Mucosa of stomach (tissue), 1 donor: ENCODE measurements at regions not wholly inside any gene's neighbourhood (a gene's known extent, or its start where the extent isn't known, plus 50 kb on each side); places are given as distances from the start of the nearest gene placed in this dataset.

Experiments used
- H3K27me3 ChIP-seq: one replicate; pipeline ENCODE4 v1.7.0; 2013; ENCODE audit warnings: mild to moderate bottlenecking, low read length; ENCODE audit not compliant: control insufficient read depth, insufficient read depth
- H3K36me3 ChIP-seq: one replicate; pipeline ENCODE4 v1.7.0; 2013; ENCODE audit warnings: low read length; ENCODE audit not compliant: control insufficient read depth, insufficient read depth
- H3K4me1 ChIP-seq: one replicate; pipeline ENCODE4 v1.7.0; 2013; ENCODE audit warnings: mild to moderate bottlenecking, low read length; ENCODE audit not compliant: control insufficient read depth, insufficient read depth
- H3K4me3 ChIP-seq: one replicate; pipeline ENCODE4 v1.7.0; 2013; ENCODE audit warnings: low read length
- H3K9ac ChIP-seq: one replicate; pipeline ENCODE4 v1.7.0; 2013; ENCODE audit warnings: mild to moderate bottlenecking, low read length, moderate library complexity
- H3K9me3 ChIP-seq: one replicate; pipeline ENCODE4 v1.7.0; 2013; ENCODE audit warnings: mild to moderate bottlenecking, low read length, moderate library complexity; ENCODE audit not compliant: control insufficient read depth
- donor health status: Pancreatic carcinoma.

GRCh38 chr10:60575105-60575504 lies 185.4 kb upstream of the ANK3 start:
- H3K9me3 ChIP-seq: no peaks in the 10 kb centered on the region
- H3K4me1 ChIP-seq: peaks cover 8% of the 10 kb centered on the region
- no peaks in the 10 kb centered on the region for H3K27me3 ChIP-seq
- H3K36me3 ChIP-seq: no peaks in the 10 kb centered on the region
- H3K9ac ChIP-seq: no peak overlapping the region
- no peak overlapping the region for H3K4me3 ChIP-seq

GRCh38 chr10:60574388-60574787 lies 184.7 kb upstream of the ANK3 start:
- Histone ChIP-seq H3K36me3 (no peaks in the 10 kb centered on the region), H3K4me3 (no peak overlapping the region), H3K9me3 (no peaks in the 10 kb centered on the region), H3K4me1 (peaks cover 8% of the 10 kb centered on the region), H3K27me3 (no peaks in the 10 kb centered on the region), H3K9ac (no peak overlapping the region)

GRCh38 chr10:60573336-60573735 lies 183.7 kb upstream of the ANK3 start:
- Histone ChIP-seq H3K4me1 (peaks cover 8% of the 10 kb centered on the region), H3K27me3 (no peaks in the 10 kb centered on the region), H3K4me3 (no peak overlapping the region), H3K9ac (no peak overlapping the region), H3K9me3 (no peaks in the 10 kb centered on the region), H3K36me3 (no peaks in the 10 kb centered on the region)

- H3K9ac ChIP-seq: peak overlapping the region; percentile 19
- peak overlapping the region; percentile 11 for H3K4me3 ChIP-seq
- no peaks in the 10 kb centered on the region for H3K27me3 ChIP-seq
- no peaks in the 10 kb centered on the region for H3K9me3 ChIP-seq
- H3K36me3 ChIP-seq: no peaks in the 10 kb centered on the region
- peaks cover 8% of the 10 kb centered on the region for H3K4me1 ChIP-seq
Observed at GRCh38 chr10:60572511-60573194, 183.0 kb upstream of the ANK3 start.

- H3K9ac ChIP-seq: no peak overlapping the region
- no peaks in the 10 kb centered on the region for H3K9me3 ChIP-seq
- peaks cover 8% of the 10 kb centered on the region for H3K4me1 ChIP-seq
- H3K36me3 ChIP-seq: no peaks in the 10 kb centered on the region
- H3K27me3 ChIP-seq: no peaks in the 10 kb centered on the region
- no peak overlapping the region for H3K4me3 ChIP-seq
Observed at GRCh38 chr10:60570896-60571295, 181.2 kb upstream of the ANK3 start.

GRCh38 chr10:60570272-60570865 lies 180.7 kb upstream of the ANK3 start:
- H3K9ac ChIP-seq: no peak overlapping the region
- H3K9me3 ChIP-seq: no peaks in the 10 kb centered on the region
- H3K27me3 ChIP-seq: no peaks in the 10 kb centered on the region
- H3K4me1 ChIP-seq: peaks cover 8% of the 10 kb centered on the region
- no peak overlapping the region for H3K4me3 ChIP-seq
- no peaks in the 10 kb centered on the region for H3K36me3 ChIP-seq

GRCh38 chr10:60569681-60570080 lies 180.0 kb upstream of the ANK3 start:
- peaks cover 8% of the 10 kb centered on the region for H3K4me1 ChIP-seq
- no peaks in the 10 kb centered on the region for H3K9me3 ChIP-seq
- no peak overlapping the region for H3K4me3 ChIP-seq
- no peaks in the 10 kb centered on the region for H3K27me3 ChIP-seq
- no peaks in the 10 kb centered on the region for H3K36me3 ChIP-seq
- H3K9ac ChIP-seq: no peak overlapping the region

- no peaks in the 10 kb centered on the region for H3K27me3 ChIP-seq
- H3K9ac ChIP-seq: no peak overlapping the region
- no peaks in the 10 kb centered on the region for H3K9me3 ChIP-seq
- no peak overlapping the region for H3K4me3 ChIP-seq
- no peaks in the 10 kb centered on the region for H3K4me1 ChIP-seq
- H3K36me3 ChIP-seq: no peaks in the 10 kb centered on the region
Observed at GRCh38 chr10:60566096-60566495, 176.4 kb upstream of the ANK3 start.

GRCh38 chr10:60565492-60565891 lies 175.8 kb upstream of the ANK3 start:
- no peaks in the 10 kb centered on the region for H3K9me3 ChIP-seq
- no peaks in the 10 kb centered on the region for H3K36me3 ChIP-seq
- no peak overlapping the region for H3K9ac ChIP-seq
- no peaks in the 10 kb centered on the region for H3K4me1 ChIP-seq
- no peaks in the 10 kb centered on the region for H3K27me3 ChIP-seq
- no peak overlapping the region for H3K4me3 ChIP-seq

GRCh38 chr10:60564475-60564874 lies 174.8 kb upstream of the ANK3 start:
- no peaks in the 10 kb centered on the region for H3K27me3 ChIP-seq

GRCh38 chr10:60560451-60560850 lies 170.8 kb upstream of the ANK3 start:
- H3K4me1 ChIP-seq: no peaks in the 10 kb centered on the region
- no peaks in the 10 kb centered on the region for H3K27me3 ChIP-seq
- no peak overlapping the region for H3K4me3 ChIP-seq
- H3K36me3 ChIP-seq: no peaks in the 10 kb centered on the region
- no peaks in the 10 kb centered on the region for H3K9me3 ChIP-seq
- no peak overlapping the region for H3K9ac ChIP-seq

More at GRCh38 chr10:60564475-60564874, 174.8 kb upstream of the ANK3 start:
- H3K4me1 ChIP-seq: no peaks in the 10 kb centered on the region
- no peak overlapping the region for H3K4me3 ChIP-seq
- no peak overlapping the region for H3K9ac ChIP-seq
- no peaks in the 10 kb centered on the region for H3K9me3 ChIP-seq
- no peaks in the 10 kb centered on the region for H3K36me3 ChIP-seq

GRCh38 chr10:60555700-60556099 lies 166.0 kb upstream of the ANK3 start:
- H3K4me1 ChIP-seq: no peaks in the 10 kb centered on the region
- no peaks in the 10 kb centered on the region for H3K9me3 ChIP-seq
- H3K9ac ChIP-seq: no peak overlapping the region
- no peaks in the 10 kb centered on the region for H3K36me3 ChIP-seq
- H3K4me3 ChIP-seq: no peak overlapping the region
- no peaks in the 10 kb centered on the region for H3K27me3 ChIP-seq
